T-helper 1 cell (primary cell): ENCODE measurements at regions not wholly inside any gene's neighbourhood (a gene's known extent, or its start where the extent isn't known, plus 50 kb on each side); places are given as distances from the start of the nearest gene placed in this dataset.
"Not testable (repeated sequence)": the region's sequence is repeated elsewhere in the genome, so short reads cannot be mapped to it uniquely, and the experiment has no call there.

ENCODE experiments used
- DNase-seq, 5 donors: peaks; one replicate each; pipeline ENCODE4 v3.0.0-alpha.2; 2012 to 2020

DNA sequence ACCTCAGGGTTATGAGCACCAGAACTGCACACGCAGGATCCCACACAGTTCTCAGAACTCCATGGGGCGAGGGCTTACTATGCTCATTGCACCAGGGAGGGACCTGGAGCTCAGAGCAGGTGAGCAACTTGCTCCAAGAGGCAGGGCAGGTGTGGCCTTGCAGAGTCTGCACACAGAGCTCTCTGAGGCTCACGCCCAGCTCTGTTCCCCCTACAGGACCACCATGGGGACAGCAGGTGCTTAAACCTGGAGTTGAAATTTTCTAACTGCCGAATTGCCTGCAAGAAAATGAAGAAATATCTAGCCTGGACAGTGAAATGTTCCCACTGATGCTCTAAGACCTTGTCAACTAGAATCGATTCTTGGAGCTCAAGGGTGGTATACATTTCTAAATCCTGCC, 49.9 kb upstream of the MSMB start:
- DNase-seq, result not testable (repeated sequence)

DNA sequence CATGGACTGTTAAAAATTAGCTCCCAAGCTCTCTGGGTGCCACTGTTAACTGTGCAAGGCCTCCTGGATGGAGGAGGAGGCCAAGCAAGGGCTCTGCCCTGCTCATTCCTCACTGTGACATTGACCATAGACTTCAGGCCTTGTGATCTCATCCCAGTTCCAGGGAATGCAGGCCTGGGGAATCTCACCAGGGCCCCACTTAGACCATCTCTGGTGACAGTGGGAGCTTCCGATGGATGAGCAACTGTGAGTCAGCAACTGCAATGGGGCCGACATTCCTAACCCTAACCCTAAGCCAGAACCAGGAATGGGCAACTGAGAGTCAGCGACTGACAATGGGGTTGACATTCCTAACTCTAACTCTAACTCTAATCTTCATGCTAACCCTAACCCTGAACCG, 50.4 kb upstream of the MSMB start:
- DNase-seq, result no peak

DNA sequence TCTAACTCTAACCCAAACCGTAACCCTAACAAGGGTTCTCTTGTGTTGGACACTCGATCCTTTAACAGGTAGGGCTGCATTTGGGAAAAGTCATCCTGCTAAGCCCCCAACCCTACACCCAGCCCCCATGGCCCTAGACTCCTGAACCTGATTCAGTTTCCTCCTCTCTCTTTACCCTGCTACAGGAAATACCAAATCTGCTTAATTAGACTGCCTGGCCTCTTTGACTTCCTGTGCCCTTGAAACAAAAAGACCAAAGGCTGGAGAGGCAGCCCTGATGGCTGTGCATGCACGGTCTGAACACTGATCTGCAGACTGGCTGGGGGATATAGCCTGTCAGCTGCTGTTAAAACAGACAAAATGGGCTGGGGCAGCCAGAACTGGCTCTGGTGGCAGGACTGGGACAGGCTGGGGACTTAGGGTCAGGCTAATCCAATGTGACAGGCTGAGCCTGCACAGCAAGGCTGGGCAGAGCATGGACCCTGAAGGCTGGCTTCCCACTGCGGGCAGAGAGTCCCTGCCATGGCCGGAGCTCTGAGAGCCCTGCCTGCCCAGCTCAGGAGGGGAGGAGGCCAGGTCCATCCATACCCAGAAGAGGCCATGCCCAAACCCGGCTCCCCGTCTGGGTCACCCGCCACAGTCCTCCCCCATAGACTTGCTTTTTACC, 51.0 kb upstream of the MSMB start:
- DNase-seq, result peak in 1 of 5 donors; percentile 63

DNA sequence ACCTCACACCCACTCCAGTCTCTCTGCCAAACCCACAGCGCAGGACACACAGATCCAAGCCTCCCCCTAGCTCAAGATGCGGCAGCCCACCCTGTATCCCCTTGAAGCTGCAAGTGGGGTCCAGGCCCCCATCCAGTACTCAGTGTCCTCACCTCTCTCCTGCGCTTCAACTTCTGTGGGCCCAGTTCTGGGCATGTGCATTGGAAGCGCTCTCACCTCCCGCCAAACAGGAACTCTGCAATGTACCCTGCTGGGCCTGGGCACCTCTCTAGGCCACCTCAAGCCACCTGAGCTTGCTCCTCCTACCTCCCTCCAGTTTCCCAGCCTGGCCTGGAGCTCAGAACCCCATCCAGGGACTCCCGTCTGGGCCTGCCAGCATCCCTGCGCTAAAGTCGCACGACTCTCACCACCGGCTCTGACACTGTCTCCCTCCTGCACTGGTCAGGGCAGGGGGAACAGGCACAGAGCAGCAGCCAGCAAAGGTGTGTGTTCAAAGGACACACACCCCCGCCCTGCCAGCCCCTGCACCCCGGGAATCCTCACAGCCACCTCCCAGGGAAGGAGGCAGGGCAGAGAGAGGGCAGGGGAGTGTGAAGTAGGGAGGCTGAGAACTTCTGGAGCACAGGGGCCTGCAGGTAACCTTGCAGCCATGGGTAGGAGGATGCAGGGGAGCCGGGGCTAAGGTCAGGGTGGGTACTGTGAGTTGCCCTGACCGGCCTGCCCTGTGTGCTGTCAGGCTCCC, 51.7 kb upstream of the MSMB start:
- no peak for DNase-seq

DNA sequence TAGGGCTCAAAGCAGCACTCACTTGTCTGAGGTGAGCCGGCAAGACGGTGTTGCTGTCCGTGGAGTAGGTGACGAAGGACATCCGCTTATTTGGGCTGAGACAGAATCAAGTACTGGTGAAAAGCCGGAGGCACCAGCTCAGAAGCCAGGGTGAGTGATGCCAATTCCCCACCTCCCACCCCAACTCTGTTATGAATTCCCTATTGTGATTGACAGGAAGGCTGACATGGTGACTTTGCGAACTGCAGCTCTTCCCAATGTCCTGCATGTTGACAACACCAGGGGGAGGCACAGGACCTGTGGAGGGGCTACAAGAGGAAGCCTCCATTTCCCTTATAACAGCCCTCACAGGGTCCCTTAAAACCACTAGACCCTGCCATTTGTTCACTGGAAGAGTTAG, 52.3 kb upstream of the MSMB start:
- DNase-seq, result no peak

DNA sequence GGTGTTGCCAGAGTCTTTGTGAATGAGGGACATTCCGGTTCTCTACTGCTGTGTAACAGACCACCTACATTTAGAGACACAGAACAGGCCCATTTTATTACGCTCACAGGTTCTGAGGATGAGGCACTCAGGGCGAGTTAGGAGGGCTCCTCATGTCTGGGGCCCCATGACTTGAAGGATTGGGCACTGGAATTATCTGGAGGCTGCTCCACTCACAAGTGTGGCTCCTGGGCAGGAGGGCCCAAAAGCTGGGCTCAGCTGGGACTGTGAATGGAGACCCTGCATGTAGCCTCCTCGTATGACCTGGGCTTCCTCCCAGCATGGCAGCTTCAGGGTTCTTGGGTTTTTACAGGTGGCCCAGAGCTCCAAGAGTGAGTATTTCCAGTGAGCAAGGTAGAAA, 52.9 kb upstream of the MSMB start:
- DNase-seq, result not testable (repeated sequence)

DNA sequence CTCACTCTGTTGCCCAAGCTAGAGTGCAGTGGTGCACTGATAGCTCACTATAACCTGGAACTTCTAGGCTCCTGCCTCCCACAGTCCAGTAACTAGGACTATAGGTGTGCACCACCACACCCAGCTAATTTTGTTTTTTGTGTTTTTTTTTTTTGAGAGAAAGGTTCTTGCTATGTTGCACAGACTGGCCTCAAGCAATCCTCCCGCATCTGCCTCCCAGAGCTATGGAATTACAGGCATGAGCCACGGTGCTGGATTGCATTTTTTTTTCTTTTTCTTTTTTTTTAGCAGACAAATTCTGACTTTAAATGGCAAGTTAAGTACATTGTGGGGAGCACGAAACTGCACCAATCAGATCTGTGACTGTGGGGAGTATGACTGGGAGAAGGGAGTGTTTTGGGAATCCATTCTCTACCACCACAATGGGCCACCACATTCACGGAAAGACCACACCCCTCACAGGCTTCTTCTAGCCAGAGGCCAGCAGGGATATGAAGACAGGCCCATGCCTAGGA, 58.1 kb upstream of the MSMB start:
- DNase-seq, result no peak

DNA sequence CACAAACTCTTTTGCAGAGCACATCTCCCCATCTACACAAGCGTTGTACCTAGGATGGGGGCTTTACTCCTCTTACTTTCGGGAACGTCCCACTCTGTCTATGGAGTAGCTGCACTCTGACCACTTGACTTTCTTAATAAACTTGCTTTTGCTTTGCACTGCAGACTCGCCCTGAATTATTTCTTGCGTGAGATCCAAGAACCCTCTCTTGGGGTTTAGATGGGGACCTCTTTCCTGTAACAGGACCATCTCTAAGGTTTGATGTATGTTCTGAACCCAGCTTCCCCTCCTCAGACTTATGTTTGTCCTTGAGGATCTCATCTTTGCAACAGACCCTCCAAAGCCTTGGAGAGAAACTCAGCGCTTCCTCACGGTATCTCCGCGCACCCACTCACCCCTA, 59.3 kb upstream of the MSMB start:
- not testable (repeated sequence) for DNase-seq

DNA sequence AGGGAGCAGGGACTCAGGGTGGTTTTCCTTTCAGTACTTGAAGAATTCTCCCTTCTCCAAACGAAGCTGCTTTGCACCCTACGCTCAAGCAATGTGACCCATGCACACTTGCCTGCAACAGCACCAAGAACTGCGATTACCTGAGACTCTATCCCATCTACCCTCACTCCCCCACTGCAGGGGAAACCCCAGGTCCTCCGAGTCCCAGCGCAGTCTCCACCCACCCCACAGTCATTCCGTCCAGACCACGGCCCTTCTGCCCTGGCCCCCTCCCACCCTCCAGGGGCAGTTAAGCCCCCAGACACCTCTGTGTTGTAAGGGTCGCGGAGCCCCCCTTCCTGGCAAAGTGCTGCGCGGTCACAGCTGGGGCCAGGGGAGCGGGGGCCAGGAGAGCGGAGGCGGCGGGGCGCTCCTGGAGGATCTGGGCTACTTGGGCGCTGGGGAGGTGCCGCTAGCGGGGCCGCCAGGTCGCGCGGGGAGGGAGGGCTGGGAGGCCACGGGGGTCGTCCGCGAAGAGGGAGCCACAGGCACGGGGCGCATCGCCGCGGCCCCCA, 59.9 kb upstream of the MSMB start:
- not testable (repeated sequence) for DNase-seq

DNA sequence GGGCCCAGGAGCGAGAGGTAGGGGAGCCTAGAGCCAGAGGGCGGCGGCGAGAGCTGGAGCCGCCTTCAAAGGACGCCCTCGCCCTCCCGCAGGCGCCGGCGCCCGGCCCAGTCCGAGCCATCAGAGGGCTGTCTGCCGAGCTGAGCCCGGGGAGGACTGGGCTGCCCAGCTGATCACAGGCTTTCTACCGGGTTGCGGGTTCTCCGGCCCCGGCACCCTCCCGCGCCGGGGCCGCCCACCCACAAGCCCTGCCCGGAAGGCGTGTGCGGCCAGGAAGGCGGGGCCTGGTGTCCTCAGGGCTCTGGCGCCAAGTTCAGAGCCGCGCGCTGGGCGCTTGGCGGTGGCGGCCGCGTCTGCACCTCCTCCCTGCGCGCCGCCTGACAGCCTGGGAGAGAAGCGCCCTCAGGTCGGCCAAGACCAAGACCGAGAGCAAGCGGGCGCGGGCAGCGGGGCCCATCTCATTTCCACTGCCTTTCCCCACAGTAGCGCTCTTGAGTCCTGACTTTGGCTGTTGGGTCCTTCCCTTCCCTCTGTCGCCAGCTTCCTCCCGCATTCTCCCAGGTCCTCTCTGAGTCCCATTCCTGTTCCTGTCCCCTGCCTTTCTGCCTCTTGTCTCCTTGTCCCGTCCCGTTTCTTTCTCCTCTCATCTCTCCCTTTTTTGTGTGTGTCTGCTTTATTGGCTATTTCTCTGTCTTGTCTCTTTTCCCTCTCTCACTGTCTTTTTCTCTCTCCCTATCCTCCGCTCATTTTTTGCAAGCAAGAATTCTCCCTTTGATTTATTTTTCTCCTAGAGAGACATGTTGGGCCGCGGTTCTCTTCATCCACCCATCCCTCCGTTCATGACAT, 60.6 kb upstream of the MSMB start:
- DNase-seq, result peak in 3 of 5 donors; percentile 30 to 50 (median 37)

DNA sequence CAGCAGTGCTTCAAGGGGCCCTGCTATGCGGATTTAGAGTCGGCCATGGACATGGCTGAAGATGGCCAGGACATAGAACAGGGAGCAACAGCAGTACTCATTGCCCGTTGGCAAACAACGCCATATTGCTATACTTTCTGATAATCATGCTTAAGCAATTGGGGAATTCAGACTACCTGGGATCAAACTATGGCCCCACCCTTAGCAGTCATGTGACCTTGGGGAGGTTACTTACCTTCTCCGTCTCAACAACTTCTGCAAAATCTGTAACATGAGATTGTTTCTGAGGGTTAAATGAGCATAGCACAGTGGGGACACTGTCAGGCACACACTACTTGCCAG, 62.1 kb upstream of the MSMB start:
- DNase-seq, result not testable (repeated sequence)

DNA sequence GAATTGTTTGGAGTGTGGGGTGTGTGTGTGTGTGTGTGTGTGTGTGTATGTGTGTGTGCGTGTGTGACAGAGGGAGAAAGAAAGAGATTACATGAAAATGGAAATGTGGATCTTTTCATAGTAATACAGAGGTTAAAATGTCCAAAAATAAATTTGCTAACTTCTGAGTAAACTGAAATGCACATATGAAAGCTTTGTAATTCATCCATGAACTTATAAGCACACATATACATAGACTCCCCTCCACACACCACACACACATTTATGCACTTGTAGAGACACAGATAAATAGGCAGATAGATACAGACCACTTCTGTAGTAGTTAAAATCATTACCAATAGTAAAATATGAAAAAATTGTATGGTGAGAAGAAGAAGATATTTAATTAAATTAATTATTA, 108.2 kb upstream of the MSMB start:
- DNase-seq, result not testable (repeated sequence)

DNA sequence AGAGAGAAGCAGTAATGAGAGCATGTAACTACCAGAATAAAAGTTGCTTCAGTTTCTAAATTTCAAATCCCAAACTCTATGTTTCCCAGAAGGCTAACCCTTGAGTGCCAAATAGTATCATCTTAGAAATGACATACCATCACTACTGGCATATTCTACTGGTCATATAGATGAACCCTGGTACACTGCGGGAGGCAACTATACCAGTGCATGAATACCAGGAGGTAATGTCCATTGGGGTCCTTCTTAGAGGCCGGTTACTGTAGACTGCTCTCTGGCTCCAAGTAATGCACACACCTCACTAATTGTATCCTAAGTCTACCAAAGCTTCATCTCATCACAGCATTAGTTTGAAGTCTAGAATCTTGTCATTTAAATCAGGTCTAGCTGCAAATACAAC, 108.6 kb upstream of the MSMB start:
- DNase-seq, result not testable (repeated sequence)

DNA sequence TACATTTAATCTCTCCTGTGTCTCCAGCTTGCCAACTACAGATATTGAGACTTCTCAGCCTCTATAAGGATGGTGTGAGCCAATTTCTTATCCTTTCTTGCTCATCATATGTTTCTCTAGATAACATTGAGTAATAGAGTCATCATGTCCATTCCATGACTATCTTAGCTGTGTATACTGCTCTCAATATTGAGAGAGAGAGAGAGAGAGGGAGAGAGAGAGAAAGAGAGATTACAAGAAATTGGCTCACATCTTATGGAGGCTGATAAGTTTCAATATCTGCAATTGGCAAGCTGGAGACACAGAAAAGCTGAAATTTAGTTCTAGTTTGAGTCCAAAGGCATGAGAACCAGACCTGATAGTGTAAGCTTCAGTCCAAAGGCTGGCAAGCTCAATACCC, 110.8 kb upstream of the MSMB start:
- not testable (repeated sequence) for DNase-seq

DNA sequence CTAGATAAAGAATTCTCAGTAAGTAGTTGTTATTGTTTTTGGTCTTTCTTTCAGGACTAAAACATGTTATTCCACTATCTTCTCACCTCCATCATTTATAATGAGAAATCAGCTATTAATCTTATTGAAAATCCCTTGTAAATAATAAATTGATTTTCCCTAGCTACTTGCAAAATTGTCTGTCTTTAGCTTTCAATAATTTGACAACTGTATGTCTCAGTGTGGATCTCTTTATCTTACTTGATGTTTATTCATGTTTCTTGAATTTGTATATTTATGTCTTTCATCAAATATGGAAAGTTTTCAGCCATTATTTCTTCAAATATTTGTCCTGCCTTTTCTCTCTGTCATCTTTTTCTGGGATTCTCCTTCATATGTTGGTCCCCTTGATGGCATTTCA, 117.1 kb upstream of the ANTXRL start:
- DNase-seq, result no peak

DNA sequence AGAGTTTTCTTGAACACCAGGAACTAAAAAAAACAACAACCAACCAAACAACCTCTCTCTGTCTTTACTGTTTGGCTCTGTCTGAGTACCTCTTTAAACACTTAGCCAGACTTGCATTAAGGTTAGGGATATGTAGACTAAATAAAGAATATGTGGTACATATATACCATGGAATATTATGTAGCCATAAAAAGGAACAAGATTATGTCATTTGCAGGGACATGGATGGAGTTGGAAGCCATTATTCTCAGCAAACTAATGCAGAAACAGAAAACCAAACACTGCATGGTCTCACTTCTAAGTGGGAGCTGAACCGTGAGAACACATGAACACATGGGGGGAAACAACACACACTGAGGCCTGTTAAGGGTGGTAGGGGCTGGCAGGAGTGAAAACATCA, 116.0 kb upstream of the ANTXRL start:
- no peak for DNase-seq

DNA sequence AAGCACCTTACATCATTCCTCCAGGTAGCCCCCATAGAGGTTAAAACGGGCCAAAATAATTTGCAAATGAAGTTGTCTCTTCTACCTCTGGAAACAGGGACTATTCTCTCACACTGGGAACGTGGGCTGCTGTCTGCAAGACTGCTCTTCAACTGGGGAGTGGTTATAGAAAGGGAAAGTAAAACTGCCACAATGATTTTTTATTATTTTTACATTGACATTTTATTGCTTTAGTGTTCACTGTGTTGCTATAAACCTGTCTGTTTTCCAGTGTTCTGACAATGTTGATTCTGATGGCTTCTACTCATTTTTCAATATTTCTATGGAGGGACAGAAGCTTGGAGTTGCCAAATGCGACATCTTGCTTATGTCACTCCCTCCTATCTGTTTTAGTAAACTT, 115.1 kb upstream of the ANTXRL start:
- DNase-seq, result no peak

DNA sequence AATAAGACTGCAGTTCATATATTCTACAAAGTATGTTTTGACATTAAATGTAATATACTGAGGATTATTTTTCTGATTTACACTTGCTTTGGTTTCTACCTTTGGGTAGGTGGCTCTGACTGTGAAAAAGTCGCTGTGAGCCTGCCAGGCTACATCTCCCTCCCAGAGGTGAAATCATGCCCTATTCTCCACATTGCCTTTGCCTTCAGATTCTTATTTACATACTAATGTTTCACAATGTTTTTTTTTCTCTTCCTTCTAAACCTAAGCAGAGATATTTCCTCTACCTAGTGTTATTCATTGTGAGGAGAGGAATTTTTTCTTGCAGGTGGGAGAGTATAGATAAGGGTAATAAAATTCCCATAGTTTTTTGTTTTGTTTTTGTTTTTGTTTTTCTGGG, 111.5 kb upstream of the ANTXRL start:
- DNase-seq, result no peak

DNA sequence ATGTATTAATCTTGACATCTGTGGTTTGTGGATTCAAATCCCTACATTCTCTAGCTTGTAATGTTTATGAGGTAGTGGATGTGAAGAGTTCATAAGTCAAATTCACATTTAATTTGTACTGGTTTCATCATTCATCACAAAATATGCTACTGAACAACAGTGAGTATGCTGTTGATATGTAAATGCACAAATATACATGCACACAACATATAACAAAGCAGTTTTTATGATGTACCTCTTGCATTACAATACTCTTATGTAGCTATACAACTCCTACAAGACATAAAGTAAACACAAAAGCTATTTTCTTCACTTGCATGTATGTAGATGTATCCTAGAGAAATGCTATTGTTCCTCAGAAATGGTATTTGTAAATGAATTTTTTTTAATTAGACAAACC, 111.0 kb upstream of the ANTXRL start:
- DNase-seq, result no peak

DNA sequence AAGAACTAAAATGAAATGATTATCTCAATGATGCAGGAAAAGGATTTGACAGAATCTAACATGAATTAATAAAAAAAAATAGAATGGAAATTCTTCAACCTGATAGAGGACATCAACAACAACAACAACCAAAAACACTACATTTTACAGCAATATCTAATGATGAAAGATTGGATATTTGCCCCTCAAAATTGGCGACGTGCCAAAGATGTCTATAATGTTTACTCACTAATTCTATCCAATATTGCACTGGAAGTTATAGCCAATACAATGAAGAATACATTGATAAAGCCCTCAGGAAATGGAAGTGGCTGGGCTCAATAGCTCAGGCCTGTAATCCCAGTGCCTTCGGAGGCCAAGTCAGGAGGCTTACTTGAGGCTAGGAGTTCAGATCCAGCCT, 99.4 kb upstream of the ANTXRL start:
- DNase-seq, result not testable (repeated sequence)

DNA sequence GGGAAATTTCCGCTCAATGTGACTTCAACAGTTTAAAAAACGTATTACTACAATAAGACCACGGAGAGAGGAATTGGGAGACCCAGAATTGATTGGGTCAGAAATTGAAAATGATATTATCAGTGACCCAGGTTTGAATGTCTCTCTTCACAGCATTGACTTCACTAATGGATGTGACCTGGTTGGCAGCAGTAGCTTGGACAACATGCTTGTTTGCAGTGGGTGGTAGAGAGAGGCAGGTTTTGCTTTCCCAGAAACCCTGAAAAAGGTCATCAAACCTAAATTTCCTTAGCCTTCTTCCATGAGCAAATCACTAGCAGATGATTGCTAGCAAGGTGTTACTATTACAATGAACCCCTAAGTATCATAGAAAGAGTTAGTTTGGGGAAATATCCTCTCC, 89.7 kb upstream of the ANTXRL start:
- no peak for DNase-seq

DNA sequence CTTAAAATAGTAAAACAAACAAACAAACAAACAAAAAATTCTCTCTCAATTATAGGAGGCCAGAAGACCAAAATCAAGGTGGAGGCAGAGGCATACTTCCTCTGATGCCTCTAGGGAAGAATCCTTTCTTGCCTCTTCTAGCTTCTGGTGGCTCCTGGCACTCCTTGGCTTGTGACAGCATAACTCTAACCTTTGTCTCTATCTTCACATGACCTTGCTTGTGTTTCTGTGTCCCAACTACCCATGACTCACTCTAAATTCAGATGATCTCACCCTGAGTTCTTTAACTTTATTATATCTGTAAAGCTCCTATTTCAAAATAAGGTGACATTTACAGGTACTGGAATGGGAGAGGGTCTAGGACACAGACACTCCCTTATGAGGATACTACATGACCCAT, 88.3 kb upstream of the ANTXRL start:
- DNase-seq, result no peak

DNA sequence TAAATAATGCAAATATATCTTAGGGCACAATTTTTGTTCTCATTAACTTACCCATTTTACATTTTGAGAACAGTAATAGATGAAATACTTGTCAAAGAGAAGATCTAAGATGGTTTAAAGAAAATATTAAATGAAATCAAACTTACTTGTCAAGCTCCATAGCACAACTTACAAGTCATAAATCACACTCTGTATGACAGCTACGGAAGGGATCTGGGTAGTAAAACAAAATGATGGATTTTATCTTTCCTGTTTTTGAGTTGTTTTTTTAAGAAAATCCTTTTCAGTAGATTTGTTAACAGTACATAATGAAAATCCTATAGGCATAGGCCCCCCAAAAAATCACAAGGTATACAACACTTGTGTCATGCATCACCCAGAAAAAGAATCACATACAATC, 84.4 kb upstream of the ANTXRL start:
- not testable (repeated sequence) for DNase-seq
